ENCODE measurements at regions not wholly inside any gene's neighbourhood (a gene's known extent, or its start where the extent isn't known, plus 50 kb on each side); places are given as distances from the start of the nearest gene placed in this dataset.
A peak's percentile ranks its signal among the peaks of the same experiment; 100 is the strongest.

- no peaks in the 10 kb centered on the region for H3K4me1 ChIP-seq (ENCODE audit: control insufficient read depth, insufficient read depth, low read length)
- no peak overlapping the region for H3K4me3 ChIP-seq (ENCODE audit: low read depth, low read length)
- TF ChIP-seq ZIC2 (tag by site-specific recombination; IDR thresholded peaks at IDR 0.05) (no peak), SP7 (tag by site-specific recombination; IDR thresholded peaks at IDR 0.05) (0 out of 2 replicates have a peak, but pooled peaks have one; percentile 22)
- POLR2A ChIA-PET: no interaction called here
- no peak overlapping the region for H3K27ac ChIP-seq (ENCODE audit: extremely low read depth, low read depth, low read length)
- no peaks in the 10 kb centered on the region for H3K9me3 ChIP-seq (ENCODE audit: control insufficient read depth, insufficient read depth, low read depth, low read length)
- CTCF ChIA-PET: no interaction called here
- H3K36me3 ChIP-seq (ENCODE audit: control insufficient read depth in 2 of 2, insufficient read depth in 1 of 2, low read length in 2 of 2): no peaks in the 10 kb centered on the region
These were observed 86.5 kb upstream of the RGS1 start for GRCh38 chr1:192489047-192489446.

GRCh38 chr1:192489748-192490147 lies 85.8 kb upstream of the RGS1 start:
- Histone ChIP-seq H3K36me3 (ENCODE audit: control insufficient read depth in 2 of 2, insufficient read depth in 1 of 2, low read length in 2 of 2) (no peaks in the 10 kb centered on the region), H3K4me1 (ENCODE audit: control insufficient read depth, insufficient read depth, low read length) (no peaks in the 10 kb centered on the region), H3K4me3 (ENCODE audit: low read depth, low read length) (no peak overlapping the region), H3K27ac (ENCODE audit: extremely low read depth, low read depth, low read length) (no peak overlapping the region), H3K9me3 (ENCODE audit: control insufficient read depth, insufficient read depth, low read depth, low read length) (no peaks in the 10 kb centered on the region)
- TF ChIP-seq ZNF148 (tag by site-specific recombination; IDR thresholded peaks at IDR 0.05; ENCODE audit: borderline replicate concordance) (no peak), ZBTB17 (tag by site-specific recombination; IDR thresholded peaks at IDR 0.05) (no peak), OSR2 (tag by site-specific recombination; IDR thresholded peaks at IDR 0.05) (no peak), ZNF324 (tag by site-specific recombination; IDR thresholded peaks at IDR 0.05) (no peak), ZSCAN5A (tag by site-specific recombination; IDR thresholded peaks at IDR 0.05) (no peak), ZNF121 (tag by site-specific recombination; IDR thresholded peaks at IDR 0.05) (no peak), GLIS1 (tag by site-specific recombination; IDR thresholded peaks at IDR 0.05) (no peak), ZNF23 (tag by site-specific recombination; IDR thresholded peaks at IDR 0.05; ENCODE audit: borderline replicate concordance) (no peak), REST (tag by site-specific recombination; IDR thresholded peaks at IDR 0.05) (no peak), SCRT1 (tag by site-specific recombination; IDR thresholded peaks at IDR 0.05; ENCODE audit: borderline replicate concordance) (no peak), ZNF335 (tag by site-specific recombination; conservative IDR thresholded peaks at IDR 0.05) (no peak), KLF16 (tag by site-specific recombination; IDR thresholded peaks at IDR 0.05) (no peak), ZNF416 (tag by site-specific recombination; IDR thresholded peaks at IDR 0.05) (no peak), ZNF518A (tag by site-specific recombination; conservative IDR thresholded peaks at IDR 0.05; ENCODE audit: low read depth) (no peak), GFI1B (tag by site-specific recombination; IDR thresholded peaks at IDR 0.05) (no peak)
- ChIA-PET CTCF (interaction anchor here (0.8 kb wide), 1 partner anchor 123 kb away, joined by 3 read pairs; no protein-coding TSS in a partner anchor), POLR2A (no interaction called here)
